Adrenal gland (tissue), 5 donors: ENCODE measurements at regions not wholly inside any gene's neighbourhood (a gene's known extent, or its start where the extent isn't known, plus 50 kb on each side); places are given as distances from the start of the nearest gene placed in this dataset.

Experiments
- CTCF ChIP-seq, 6 experiments: fragments of 450-650 bp in 4 of 6; fragments of 200-600 bp in 2 of 6; sonication (generic) in 1 of 6; IDR thresholded peaks; 1 replicate in 5 of 6; 2 replicates in 1 of 6; pipeline versions ENCODE4 v1.5.1 to v1.8.0; 2016 to 2021; ENCODE audit warnings: antibody characterized with exemption in 6 of 6, mild to moderate bottlenecking in 2 of 6, moderate library complexity in 1 of 6
- POLR2A ChIP-seq, 2 donors: fragments of 450-650 bp; IDR thresholded peaks; one replicate each; pipeline ENCODE4 v1.6.1; 2017; ENCODE audit warnings: antibody characterized with exemption in 2 of 2, mild to moderate bottlenecking in 2 of 2, moderate library complexity in 1 of 2
- donor health status: DM: no; HTN: no; CAD: no.

- no peak for TF ChIP-seq CTCF (IDR thresholded peaks at IDR 0.05)
- TF ChIP-seq POLR2A (IDR thresholded peaks at IDR 0.05): no peak
Measured at GRCh38 chr3:124213641-124214040, 221.7 kb upstream of the ROPN1 start.
